Esophagus muscularis mucosa (tissue), 4 donors: ENCODE measurements at regions not wholly inside any gene's neighbourhood (a gene's known extent, or its start where the extent isn't known, plus 50 kb on each side); places are given as distances from the start of the nearest gene placed in this dataset.

ENCODE experiments used
- DNase-seq: peaks from one replicate; pipeline ENCODE4 v3.0.0-alpha.2; 2017; ENCODE audit errors: extremely low spot score
- H3K27ac ChIP-seq, 4 donors: fragments of 200-600 bp; sonication (generic); replicated peaks in 1 of 4; 1 replicate in 3 of 4; 2 replicates in 1 of 4; pipeline ENCODE4 v1.5.1; 2016 to 2019; ENCODE audit warnings: mild to moderate bottlenecking in 1 of 4
- H3K27me3 ChIP-seq, 4 donors: fragments of 200-600 bp; sonication (generic); one replicate each; pipeline versions ENCODE4 v1.5.1 to v1.6.0; 2016 to 2019
- H3K36me3 ChIP-seq, 4 donors: fragments of 200-600 bp; sonication (generic); one replicate each; pipeline ENCODE4 v1.5.1; 2016 to 2019
- H3K4me1 ChIP-seq, 4 donors: fragments of 200-600 bp; sonication (generic); one replicate each; pipeline ENCODE4 v1.5.1; 2016 to 2019
- H3K4me3 ChIP-seq, 4 donors: fragments of 200-600 bp; sonication (generic); 1 replicate in 2 of 4; 2 replicates in 2 of 4; pipeline ENCODE4 v1.5.1; 2016 to 2019; ENCODE audit warnings: mild to moderate bottlenecking in 4 of 4, moderate library complexity in 1 of 4
- H3K9me3 ChIP-seq, 4 donors: fragments of 200-600 bp; sonication (generic); 1 replicate in 3 of 4; 2 replicates in 1 of 4; pipeline ENCODE4 v1.5.1; 2016 to 2019
- EP300 ChIP-seq: sonication (generic); formaldehyde crosslinking; IDR thresholded peaks from one replicate; pipeline ENCODE4 v1.6.1; 2017; ENCODE audit warnings: antibody characterized with exemption
- POLR2A ChIP-seq: fragments of 450-650 bp; IDR thresholded peaks from one replicate; pipeline ENCODE4 v1.6.1; 2017; ENCODE audit warnings: antibody characterized with exemption, moderate library complexity, mild to moderate bottlenecking, low read depth
- POLR2AphosphoS5 ChIP-seq, 2 donors: sonication (generic); formaldehyde crosslinking; IDR thresholded peaks; one replicate each; pipeline ENCODE4 v1.6.1; 2017; ENCODE audit warnings: antibody characterized with exemption in 2 of 2
- WGBS: methylation state at CpG from one replicate; pipeline ENCODE4 v1.1.5; 2018; 5-methylcytosine and 5-hydroxymethylcytosine counted together
- intact Hi-C: fragments of 100-400 bp; cut with DNase I; formaldehyde crosslinking; loops from one replicate; pipeline ENCODE4 v1.15.1; 2023
- small RNA-seq, 3 donors: library from RNA; depleted of rRNA; stranded (forward); fragments of <200 nt; gene quantifications; one replicate each; pipeline ENCODE3, GENCODE V24; 2016
- TF ChIP-seq, protein P1 (sequence below), 3 experiments: fragments of 200-600 bp in 2 of 3; fragments of 450-650 bp in 1 of 3; sonication (generic) in 2 of 3; IDR thresholded peaks; one replicate each; pipeline ENCODE4 v1.5.1; 2017 to 2019; ENCODE audit warnings: antibody characterized with exemption in 3 of 3, mild to moderate bottlenecking in 2 of 3, moderate library complexity in 1 of 3

DNA sequence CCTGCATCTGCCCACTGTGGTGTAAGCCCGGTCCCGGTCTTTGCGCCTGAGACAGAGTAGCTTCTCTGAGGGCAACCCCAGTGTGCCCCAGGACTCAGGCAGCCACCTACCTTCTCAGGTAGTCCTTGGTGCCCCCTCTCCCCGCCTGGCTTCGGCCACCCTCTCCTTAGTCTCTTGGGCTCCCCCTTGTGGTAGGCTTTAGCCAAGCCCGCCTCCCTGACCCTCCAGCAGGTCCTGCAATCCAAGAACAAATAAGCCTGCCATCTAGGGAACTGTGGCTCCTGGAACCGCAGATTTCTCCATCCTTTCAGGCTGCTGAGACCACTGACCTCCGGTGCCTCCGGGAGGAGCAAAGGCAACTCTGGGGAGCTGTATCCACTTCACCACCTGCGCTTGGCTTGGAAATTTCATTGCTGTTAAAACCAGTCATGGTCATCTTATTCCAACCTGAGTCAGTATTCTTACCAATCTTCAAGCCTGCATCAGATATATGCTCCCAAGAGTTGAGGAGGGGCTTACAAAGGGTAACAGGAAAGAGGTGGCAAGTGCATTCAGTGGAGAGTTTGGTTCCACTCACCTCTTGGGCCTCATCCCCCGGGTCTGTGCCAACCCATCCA is 52.8 kb upstream of the TENM4 start:
- H3K27ac ChIP-seq = no peak overlapping the region
- intact Hi-C loops = loop anchor here (2.0 to 5.0 kb wide), 2 partner anchors 91 to 846 kb away; no protein-coding TSS in a partner anchor
- no peaks in the 10 kb centered on the region for H3K36me3 ChIP-seq
- peaks cover 0 to 4% (median 0%) of the 10 kb centered on the region in 4 donors for H3K4me1 ChIP-seq
- no peak for TF ChIP-seq EP300
- TF ChIP-seq, protein P1, sequence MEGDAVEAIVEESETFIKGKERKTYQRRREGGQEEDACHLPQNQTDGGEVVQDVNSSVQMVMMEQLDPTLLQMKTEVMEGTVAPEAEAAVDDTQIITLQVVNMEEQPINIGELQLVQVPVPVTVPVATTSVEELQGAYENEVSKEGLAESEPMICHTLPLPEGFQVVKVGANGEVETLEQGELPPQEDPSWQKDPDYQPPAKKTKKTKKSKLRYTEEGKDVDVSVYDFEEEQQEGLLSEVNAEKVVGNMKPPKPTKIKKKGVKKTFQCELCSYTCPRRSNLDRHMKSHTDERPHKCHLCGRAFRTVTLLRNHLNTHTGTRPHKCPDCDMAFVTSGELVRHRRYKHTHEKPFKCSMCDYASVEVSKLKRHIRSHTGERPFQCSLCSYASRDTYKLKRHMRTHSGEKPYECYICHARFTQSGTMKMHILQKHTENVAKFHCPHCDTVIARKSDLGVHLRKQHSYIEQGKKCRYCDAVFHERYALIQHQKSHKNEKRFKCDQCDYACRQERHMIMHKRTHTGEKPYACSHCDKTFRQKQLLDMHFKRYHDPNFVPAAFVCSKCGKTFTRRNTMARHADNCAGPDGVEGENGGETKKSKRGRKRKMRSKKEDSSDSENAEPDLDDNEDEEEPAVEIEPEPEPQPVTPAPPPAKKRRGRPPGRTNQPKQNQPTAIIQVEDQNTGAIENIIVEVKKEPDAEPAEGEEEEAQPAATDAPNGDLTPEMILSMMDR (IDR thresholded peaks at IDR 0.05) = peak; percentile 73 to 93 (median 89)
- no peak overlapping the region for H3K4me3 ChIP-seq
- no peaks in the 10 kb centered on the region for H3K27me3 ChIP-seq
- WGBS = 24% methylated on average over 9 of the region's 11 CpGs
- no peaks in the 10 kb centered on the region for H3K9me3 ChIP-seq
- DNase-seq = no peak

DNA sequence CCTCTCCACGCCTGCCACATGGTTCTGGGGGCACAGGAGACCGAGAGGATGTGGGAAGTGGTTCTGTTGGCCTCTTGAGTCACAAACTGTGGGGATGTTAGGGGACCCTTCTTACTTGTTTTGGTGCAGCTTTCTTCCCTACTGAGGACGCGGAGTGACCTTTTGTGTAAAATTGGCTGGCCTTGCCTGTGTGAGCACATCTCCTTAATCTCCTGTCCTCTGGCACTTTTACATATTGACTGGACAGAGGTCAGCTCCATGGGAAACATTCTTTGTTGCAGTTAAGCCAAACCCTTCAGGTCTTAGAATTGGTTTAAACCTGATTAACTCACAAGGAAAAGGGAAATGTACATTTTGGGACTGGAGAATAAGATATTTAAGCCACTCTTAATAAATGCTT is 51.2 kb upstream of the TENM4 start:
- Histone ChIP-seq H3K4me3 (no peak overlapping the region), H3K27me3 (no peaks in the 10 kb centered on the region), H3K4me1 (peaks cover 0 to 4% (median 0%) of the 10 kb centered on the region in 4 donors), H3K27ac (no peak overlapping the region), H3K36me3 (no peaks in the 10 kb centered on the region), H3K9me3 (no peaks in the 10 kb centered on the region)
- DNase-seq = no peak
- WGBS = 92% methylated on average over 4 of the region's 4 CpGs
- intact Hi-C loops = loop anchor here (2.0 to 5.0 kb wide), 2 partner anchors 89 to 845 kb away; no protein-coding TSS in a partner anchor
- TF ChIP-seq POLR2A = no peak
- TF ChIP-seq, protein P1 (IDR thresholded peaks at IDR 0.05) = no peak
- TF ChIP-seq EP300 = no peak
- no peak for TF ChIP-seq POLR2AphosphoS5 (IDR thresholded peaks at IDR 0.05)

Small RNA genes lying in the stretch of these regions (small RNA-seq; reads per million reads assigned to genes)
- gene AP002802.2 = 0 reads per million in 3 donors
- 0 reads per million in 3 donors for gene MIR4300
- 0 reads per million in 3 donors for gene MTND4LP18
- 0 reads per million in 3 donors for gene RNU6-544P
